Prostate gland (tissue), 2 donors: ENCODE measurements at regions not wholly inside any gene's neighbourhood (a gene's known extent, or its start where the extent isn't known, plus 50 kb on each side); places are given as distances from the start of the nearest gene placed in this dataset.

Experiments
- DNase-seq: peaks from one replicate; pipeline ENCODE4 v3.0.0-alpha.2; 2019; ENCODE audit warnings: low spot score
- H3K27ac ChIP-seq, 2 donors: fragments of 200-600 bp; sonication (generic); 2 replicates each; pipeline ENCODE4 v1.5.1; 2017 to 2019
- H3K27me3 ChIP-seq: fragments of 200-600 bp; sonication (generic); replicated peaks from 2 replicates; pipeline ENCODE4 v1.5.1; 2019; ENCODE audit not compliant: insufficient read depth
- H3K36me3 ChIP-seq, 2 donors: fragments of 200-600 bp; sonication (generic); 1 replicate in 1 of 2; 2 replicates in 1 of 2; pipeline versions ENCODE4 v1.5.1 to v1.8.1; 2017 to 2019
- H3K4me1 ChIP-seq: fragments of 200-600 bp; sonication (generic); replicated peaks from 2 replicates; pipeline ENCODE4 v1.5.1; 2019
- H3K4me3 ChIP-seq, 2 donors: fragments of 200-600 bp; sonication (generic); 2 replicates each; pipeline ENCODE4 v1.5.1; 2017 to 2019
- H3K9me3 ChIP-seq: fragments of 200-600 bp; sonication (generic); 2 replicates; pipeline ENCODE4 v1.5.1; 2017
- POLR2A ChIP-seq: fragments of 450-650 bp; IDR thresholded peaks from one replicate; pipeline ENCODE4 v1.6.1; 2016; ENCODE audit warnings: antibody characterized with exemption, mild to moderate bottlenecking
- POLR2AphosphoS5 ChIP-seq: sonication (generic); formaldehyde crosslinking; IDR thresholded peaks from one replicate; pipeline ENCODE4 v1.6.1; 2017; ENCODE audit warnings: antibody characterized with exemption
- WGBS: methylation state at CpG from one replicate; pipeline ENCODE4 v1.1.5; 2018; 5-methylcytosine and 5-hydroxymethylcytosine counted together
- intact Hi-C: fragments of 100-400 bp; cut with DNase I; formaldehyde crosslinking; loops from one replicate; pipeline ENCODE4 v1.14.2; 2022
- TF ChIP-seq, protein P1 (sequence below), 4 experiments: fragments of 200-600 bp in 2 of 4; fragments of 450-650 bp in 2 of 4; sonication (generic) in 2 of 4; IDR thresholded peaks; 1 replicate in 3 of 4; 2 replicates in 1 of 4; pipeline ENCODE4 v1.5.1; 2016 to 2019; ENCODE audit warnings: antibody characterized with exemption in 4 of 4, mild to moderate bottlenecking in 2 of 4, moderate library complexity in 2 of 4

GRCh38 chr7:17485904-17486303 lies 187.5 kb downstream of the AHR start:
- DNase-seq = no peak
- Histone ChIP-seq H3K27me3 (no peaks in the 10 kb centered on the region), H3K4me1 (no peaks in the 10 kb centered on the region), H3K27ac (no peak overlapping the region), H3K9me3 (no peaks in the 10 kb centered on the region), H3K4me3 (no peak overlapping the region), H3K36me3 (no peaks in the 10 kb centered on the region)
- intact Hi-C loops = no loop called here
- WGBS = 87% methylated on average over 1 of the region's 1 CpG
- TF ChIP-seq POLR2AphosphoS5 (no peak), POLR2A (no peak)
- TF ChIP-seq, protein P1, sequence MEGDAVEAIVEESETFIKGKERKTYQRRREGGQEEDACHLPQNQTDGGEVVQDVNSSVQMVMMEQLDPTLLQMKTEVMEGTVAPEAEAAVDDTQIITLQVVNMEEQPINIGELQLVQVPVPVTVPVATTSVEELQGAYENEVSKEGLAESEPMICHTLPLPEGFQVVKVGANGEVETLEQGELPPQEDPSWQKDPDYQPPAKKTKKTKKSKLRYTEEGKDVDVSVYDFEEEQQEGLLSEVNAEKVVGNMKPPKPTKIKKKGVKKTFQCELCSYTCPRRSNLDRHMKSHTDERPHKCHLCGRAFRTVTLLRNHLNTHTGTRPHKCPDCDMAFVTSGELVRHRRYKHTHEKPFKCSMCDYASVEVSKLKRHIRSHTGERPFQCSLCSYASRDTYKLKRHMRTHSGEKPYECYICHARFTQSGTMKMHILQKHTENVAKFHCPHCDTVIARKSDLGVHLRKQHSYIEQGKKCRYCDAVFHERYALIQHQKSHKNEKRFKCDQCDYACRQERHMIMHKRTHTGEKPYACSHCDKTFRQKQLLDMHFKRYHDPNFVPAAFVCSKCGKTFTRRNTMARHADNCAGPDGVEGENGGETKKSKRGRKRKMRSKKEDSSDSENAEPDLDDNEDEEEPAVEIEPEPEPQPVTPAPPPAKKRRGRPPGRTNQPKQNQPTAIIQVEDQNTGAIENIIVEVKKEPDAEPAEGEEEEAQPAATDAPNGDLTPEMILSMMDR (IDR thresholded peaks at IDR 0.05) = no peak

DNA sequence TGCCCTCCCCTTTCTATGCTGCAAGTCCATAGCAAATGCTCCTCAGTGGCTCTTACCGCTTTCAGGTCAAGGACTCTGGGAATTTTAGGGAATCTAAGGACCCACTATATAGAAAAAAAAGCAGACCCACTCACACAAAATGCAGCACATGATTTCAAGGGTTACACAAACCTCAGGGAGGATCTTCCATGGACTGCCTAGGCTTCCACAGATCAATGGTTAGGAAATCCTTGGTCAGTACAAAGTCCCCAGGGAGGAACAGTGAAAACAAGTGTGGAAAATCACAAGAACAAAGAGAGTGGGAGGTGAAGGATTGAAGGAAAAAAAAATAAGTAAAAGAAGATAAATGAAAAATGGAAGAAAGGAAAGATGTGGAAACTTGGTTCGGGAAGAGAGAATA lies 188.4 kb downstream of the AHR start:
- no peaks in the 10 kb centered on the region for H3K9me3 ChIP-seq
- WGBS = 100% methylated on average over 2 of the region's 2 CpGs
- no peak overlapping the region for H3K27ac ChIP-seq
- intact Hi-C loops = no loop called here
- no peak overlapping the region for H3K4me3 ChIP-seq
- H3K27me3 ChIP-seq = no peaks in the 10 kb centered on the region
- no peaks in the 10 kb centered on the region for H3K4me1 ChIP-seq
- no peak for DNase-seq
- no peaks in the 10 kb centered on the region for H3K36me3 ChIP-seq
- no peak for TF ChIP-seq POLR2AphosphoS5
- TF ChIP-seq, protein P1 (IDR thresholded peaks at IDR 0.05) = no peak

DNA sequence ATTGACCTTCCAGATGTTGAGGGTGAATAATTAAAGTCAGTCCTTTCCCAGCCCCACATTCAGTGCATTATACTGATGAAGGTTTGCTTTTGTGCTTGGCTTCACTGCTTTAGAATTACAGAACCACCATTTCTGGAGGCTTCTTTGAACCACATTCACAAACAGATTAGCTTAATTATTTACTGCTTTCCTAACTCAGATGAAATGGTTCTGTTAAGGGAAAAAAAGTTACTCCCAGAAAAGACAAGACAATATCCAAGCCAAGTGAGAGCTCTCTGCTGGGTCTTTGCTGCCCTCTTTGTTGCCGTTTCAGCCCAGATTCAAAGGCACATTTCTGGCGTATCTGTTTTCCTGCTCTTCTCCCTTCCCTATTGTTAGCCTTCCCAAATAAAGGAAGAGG lies 188.9 kb downstream of the AHR start:
- no peak overlapping the region for H3K4me3 ChIP-seq
- H3K36me3 ChIP-seq = no peaks in the 10 kb centered on the region
- intact Hi-C loops = no loop called here
- H3K4me1 ChIP-seq = no peaks in the 10 kb centered on the region
- no peaks in the 10 kb centered on the region for H3K27me3 ChIP-seq
- 96% methylated on average over 2 of the region's 2 CpGs for WGBS
- no peak for DNase-seq
- H3K9me3 ChIP-seq = no peaks in the 10 kb centered on the region
- H3K27ac ChIP-seq = no peak overlapping the region
- TF ChIP-seq POLR2AphosphoS5 = no peak
- TF ChIP-seq, protein P1 (IDR thresholded peaks at IDR 0.05) = no peak
- no peak for TF ChIP-seq POLR2A

DNA sequence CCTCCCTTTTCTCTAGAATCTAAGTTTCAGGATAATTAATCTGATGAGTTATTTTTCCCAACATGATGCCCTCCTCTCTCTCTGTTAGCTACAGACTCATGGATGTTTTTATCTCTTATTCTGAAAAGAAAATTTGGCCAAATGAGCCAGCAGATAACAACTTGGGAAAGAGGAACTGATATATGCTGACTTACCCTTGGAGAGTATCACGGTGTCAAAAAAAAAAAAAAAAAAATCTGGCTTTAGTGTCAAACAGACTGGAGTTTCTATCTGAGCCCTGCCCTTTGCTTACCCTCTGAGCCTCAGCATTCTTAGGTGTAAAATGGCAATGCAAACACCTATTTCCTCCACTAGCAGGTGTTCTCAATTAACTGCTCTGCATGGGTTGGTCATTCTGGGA lies 190.4 kb downstream of the AHR start:
- H3K36me3 ChIP-seq = no peaks in the 10 kb centered on the region
- intact Hi-C loops = no loop called here
- no peaks in the 10 kb centered on the region for H3K27me3 ChIP-seq
- WGBS = 74% methylated on average over 1 of the region's 1 CpG
- TF ChIP-seq, protein P1 (IDR thresholded peaks at IDR 0.05) = no peak
- TF ChIP-seq POLR2A (no peak), POLR2AphosphoS5 (no peak)
- no peaks in the 10 kb centered on the region for H3K9me3 ChIP-seq
- no peak for DNase-seq
- no peak overlapping the region for H3K27ac ChIP-seq
- no peak overlapping the region for H3K4me3 ChIP-seq
- H3K4me1 ChIP-seq = no peaks in the 10 kb centered on the region

- peak; percentile 60 for TF ChIP-seq POLR2AphosphoS5
- TF ChIP-seq, protein P1 (IDR thresholded peaks at IDR 0.05) = no peak
- Histone ChIP-seq H3K27ac (no peak overlapping the region), H3K9me3 (no peaks in the 10 kb centered on the region), H3K4me3 (no peak overlapping the region), H3K27me3 (no peaks in the 10 kb centered on the region), H3K36me3 (no peaks in the 10 kb centered on the region), H3K4me1 (no peaks in the 10 kb centered on the region)
- 43% methylated on average over 4 of the region's 4 CpGs for WGBS
- intact Hi-C loops = no loop called here
- DNase-seq = peak; percentile 78
These were observed 191.5 kb downstream of the AHR start for GRCh38 chr7:17489961-17490360.
